ENCODE measurements at regions not wholly inside any gene's neighbourhood (a gene's known extent, or its start where the extent isn't known, plus 50 kb on each side); places are given as distances from the start of the nearest gene placed in this dataset.

DNA sequence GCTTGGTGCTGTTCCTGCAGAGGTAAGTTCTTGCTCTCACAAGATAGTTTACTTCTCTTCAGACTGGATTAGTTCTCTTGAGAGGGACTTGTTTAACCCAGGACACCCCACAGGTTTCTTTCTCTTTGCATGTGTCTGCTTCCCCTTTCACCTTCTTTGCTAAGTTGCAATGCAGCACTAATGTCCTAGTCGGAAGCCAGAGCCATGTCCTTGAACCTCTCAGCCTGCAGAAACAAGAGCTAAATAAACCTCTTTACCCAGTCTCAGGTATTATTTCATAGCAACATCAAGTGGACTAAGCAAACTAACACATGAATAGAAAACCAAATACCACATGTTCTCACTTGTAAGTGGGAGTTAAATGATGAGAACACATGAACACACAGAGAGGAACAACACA lies 915.2 kb downstream of the NSUN3 start:
- Mint-ChIP-seq H3K9me3 (peaks cover 23% of the 10 kb centered on the region), H3K27me3 (ENCODE audit: low read depth) (no peaks in the 10 kb centered on the region), H3K27ac (no peak overlapping the region), H3K4me1 (no peaks in the 10 kb centered on the region), H3K4me3 (no peak overlapping the region), H3K36me3 (peaks cover 15% of the 10 kb centered on the region)
- ChIA-PET CTCF (no interaction called here), POLR2A (no interaction called here)
- ATAC-seq = no peak
- no peak for DNase-seq (ENCODE audit: low spot score)
- TF ChIP-seq MYBL2 (CRISPR knock-in tag; IDR thresholded peaks at IDR 0.05) = no peak
- TF ChIP-seq, protein P1, sequence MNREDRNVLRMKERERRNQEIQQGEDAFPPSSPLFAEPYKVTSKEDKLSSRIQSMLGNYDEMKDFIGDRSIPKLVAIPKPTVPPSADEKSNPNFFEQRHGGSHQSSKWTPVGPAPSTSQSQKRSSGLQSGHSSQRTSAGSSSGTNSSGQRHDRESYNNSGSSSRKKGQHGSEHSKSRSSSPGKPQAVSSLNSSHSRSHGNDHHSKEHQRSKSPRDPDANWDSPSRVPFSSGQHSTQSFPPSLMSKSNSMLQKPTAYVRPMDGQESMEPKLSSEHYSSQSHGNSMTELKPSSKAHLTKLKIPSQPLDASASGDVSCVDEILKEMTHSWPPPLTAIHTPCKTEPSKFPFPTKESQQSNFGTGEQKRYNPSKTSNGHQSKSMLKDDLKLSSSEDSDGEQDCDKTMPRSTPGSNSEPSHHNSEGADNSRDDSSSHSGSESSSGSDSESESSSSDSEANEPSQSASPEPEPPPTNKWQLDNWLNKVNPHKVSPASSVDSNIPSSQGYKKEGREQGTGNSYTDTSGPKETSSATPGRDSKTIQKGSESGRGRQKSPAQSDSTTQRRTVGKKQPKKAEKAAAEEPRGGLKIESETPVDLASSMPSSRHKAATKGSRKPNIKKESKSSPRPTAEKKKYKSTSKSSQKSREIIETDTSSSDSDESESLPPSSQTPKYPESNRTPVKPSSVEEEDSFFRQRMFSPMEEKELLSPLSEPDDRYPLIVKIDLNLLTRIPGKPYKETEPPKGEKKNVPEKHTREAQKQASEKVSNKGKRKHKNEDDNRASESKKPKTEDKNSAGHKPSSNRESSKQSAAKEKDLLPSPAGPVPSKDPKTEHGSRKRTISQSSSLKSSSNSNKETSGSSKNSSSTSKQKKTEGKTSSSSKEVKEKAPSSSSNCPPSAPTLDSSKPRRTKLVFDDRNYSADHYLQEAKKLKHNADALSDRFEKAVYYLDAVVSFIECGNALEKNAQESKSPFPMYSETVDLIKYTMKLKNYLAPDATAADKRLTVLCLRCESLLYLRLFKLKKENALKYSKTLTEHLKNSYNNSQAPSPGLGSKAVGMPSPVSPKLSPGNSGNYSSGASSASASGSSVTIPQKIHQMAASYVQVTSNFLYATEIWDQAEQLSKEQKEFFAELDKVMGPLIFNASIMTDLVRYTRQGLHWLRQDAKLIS (CRISPR knock-in tag; IDR thresholded peaks at IDR 0.05; ENCODE audit: borderline replicate concordance) = no peak
- TF ChIP-seq ZNF138 (CRISPR knock-in tag; conservative IDR thresholded peaks at IDR 0.05) = no peak
- TF ChIP-seq NFE2L1 (CRISPR knock-in tag; IDR thresholded peaks at IDR 0.05) = no peak
- TF ChIP-seq, protein P2, sequence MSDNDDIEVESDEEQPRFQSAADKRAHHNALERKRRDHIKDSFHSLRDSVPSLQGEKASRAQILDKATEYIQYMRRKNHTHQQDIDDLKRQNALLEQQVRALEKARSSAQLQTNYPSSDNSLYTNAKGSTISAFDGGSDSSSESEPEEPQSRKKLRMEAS (CRISPR knock-in tag; IDR thresholded peaks at IDR 0.05) = no peak
- TF ChIP-seq PRRX2 (CRISPR knock-in tag; IDR thresholded peaks at IDR 0.05) = no peak
- TF ChIP-seq, protein P3, sequence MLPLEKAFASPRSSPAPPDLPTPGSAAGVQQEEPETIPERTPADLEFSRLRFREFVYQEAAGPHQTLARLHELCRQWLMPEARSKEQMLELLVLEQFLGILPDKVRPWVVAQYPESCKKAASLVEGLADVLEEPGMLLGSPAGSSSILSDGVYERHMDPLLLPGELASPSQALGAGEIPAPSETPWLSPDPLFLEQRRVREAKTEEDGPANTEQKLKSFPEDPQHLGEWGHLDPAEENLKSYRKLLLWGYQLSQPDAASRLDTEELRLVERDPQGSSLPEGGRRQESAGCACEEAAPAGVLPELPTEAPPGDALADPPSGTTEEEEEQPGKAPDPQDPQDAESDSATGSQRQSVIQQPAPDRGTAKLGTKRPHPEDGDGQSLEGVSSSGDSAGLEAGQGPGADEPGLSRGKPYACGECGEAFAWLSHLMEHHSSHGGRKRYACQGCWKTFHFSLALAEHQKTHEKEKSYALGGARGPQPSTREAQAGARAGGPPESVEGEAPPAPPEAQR (CRISPR knock-in tag; IDR thresholded peaks at IDR 0.05) = no peak
- TF ChIP-seq TP53 (CRISPR knock-in tag; IDR thresholded peaks at IDR 0.05) = no peak

DNA sequence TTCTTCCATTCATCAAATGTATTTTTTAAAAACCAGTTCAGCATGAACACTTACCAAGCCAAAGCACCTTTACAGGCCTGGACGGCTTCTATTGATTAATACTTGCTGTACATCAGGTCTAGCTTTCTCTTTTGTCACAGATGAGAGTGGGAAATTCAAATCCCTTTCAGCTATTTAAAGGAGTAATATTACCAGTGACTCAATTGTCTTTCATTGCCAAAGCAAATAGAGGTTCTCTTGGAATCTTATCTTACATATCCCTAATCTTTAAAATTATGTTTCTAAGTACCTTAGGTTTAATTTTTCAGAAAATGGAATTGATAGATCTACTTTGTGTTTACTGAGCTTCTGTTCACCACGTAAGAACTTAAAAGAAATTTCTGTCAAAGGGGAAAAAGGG lies 922.9 kb downstream of the NSUN3 start:
- peaks cover 9% of the 10 kb centered on the region for H3K9me3 Mint-ChIP-seq
- no peak overlapping the region for H3K27ac Mint-ChIP-seq
- H3K36me3 Mint-ChIP-seq = peaks cover 8% of the 10 kb centered on the region; the same call in 1 of the 2 replicates
- POLR2A ChIA-PET = no interaction called here
- ATAC-seq (no peak), DNase-seq (ENCODE audit: low spot score) (no peak)
- H3K4me3 Mint-ChIP-seq = no peak overlapping the region
- H3K4me1 Mint-ChIP-seq = peaks cover 6% of the 10 kb centered on the region
- H3K27me3 Mint-ChIP-seq (ENCODE audit: low read depth) = no peaks in the 10 kb centered on the region
- CTCF ChIA-PET = no interaction called here
- TF ChIP-seq SP1 (CRISPR knock-in tag; conservative IDR thresholded peaks at IDR 0.05) = no peak
- TF ChIP-seq, protein P4, sequence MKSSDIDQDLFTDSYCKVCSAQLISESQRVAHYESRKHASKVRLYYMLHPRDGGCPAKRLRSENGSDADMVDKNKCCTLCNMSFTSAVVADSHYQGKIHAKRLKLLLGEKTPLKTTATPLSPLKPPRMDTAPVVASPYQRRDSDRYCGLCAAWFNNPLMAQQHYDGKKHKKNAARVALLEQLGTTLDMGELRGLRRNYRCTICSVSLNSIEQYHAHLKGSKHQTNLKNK (CRISPR knock-in tag; IDR thresholded peaks at IDR 0.05) = no peak
- no peak for TF ChIP-seq RORB (CRISPR knock-in tag; IDR thresholded peaks at IDR 0.05)
- TF ChIP-seq MYBL2 (CRISPR knock-in tag; IDR thresholded peaks at IDR 0.05) = no peak
- TF ChIP-seq, protein P5, sequence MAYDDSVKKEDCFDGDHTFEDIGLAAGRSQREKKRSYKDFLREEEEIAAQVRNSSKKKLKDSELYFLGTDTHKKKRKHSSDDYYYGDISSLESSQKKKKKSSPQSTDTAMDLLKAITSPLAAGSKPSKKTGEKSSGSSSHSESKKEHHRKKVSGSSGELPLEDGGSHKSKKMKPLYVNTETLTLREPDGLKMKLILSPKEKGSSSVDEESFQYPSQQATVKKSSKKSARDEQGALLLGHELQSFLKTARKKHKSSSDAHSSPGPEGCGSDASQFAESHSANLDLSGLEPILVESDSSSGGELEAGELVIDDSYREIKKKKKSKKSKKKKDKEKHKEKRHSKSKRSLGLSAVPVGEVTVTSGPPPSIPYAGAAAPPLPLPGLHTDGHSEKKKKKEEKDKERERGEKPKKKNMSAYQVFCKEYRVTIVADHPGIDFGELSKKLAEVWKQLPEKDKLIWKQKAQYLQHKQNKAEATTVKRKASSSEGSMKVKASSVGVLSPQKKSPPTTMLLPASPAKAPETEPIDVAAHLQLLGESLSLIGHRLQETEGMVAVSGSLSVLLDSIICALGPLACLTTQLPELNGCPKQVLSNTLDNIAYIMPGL (CRISPR knock-in tag; IDR thresholded peaks at IDR 0.05) = no peak
- no peak for TF ChIP-seq CREM (CRISPR knock-in tag; IDR thresholded peaks at IDR 0.05)
- TF ChIP-seq, protein P6, sequence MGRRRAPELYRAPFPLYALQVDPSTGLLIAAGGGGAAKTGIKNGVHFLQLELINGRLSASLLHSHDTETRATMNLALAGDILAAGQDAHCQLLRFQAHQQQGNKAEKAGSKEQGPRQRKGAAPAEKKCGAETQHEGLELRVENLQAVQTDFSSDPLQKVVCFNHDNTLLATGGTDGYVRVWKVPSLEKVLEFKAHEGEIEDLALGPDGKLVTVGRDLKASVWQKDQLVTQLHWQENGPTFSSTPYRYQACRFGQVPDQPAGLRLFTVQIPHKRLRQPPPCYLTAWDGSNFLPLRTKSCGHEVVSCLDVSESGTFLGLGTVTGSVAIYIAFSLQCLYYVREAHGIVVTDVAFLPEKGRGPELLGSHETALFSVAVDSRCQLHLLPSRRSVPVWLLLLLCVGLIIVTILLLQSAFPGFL (CRISPR knock-in tag; IDR thresholded peaks at IDR 0.05; ENCODE audit: borderline replicate concordance) = no peak
- TF ChIP-seq, protein P7, sequence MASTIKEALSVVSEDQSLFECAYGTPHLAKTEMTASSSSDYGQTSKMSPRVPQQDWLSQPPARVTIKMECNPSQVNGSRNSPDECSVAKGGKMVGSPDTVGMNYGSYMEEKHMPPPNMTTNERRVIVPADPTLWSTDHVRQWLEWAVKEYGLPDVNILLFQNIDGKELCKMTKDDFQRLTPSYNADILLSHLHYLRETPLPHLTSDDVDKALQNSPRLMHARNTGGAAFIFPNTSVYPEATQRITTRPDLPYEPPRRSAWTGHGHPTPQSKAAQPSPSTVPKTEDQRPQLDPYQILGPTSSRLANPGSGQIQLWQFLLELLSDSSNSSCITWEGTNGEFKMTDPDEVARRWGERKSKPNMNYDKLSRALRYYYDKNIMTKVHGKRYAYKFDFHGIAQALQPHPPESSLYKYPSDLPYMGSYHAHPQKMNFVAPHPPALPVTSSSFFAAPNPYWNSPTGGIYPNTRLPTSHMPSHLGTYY (CRISPR knock-in tag; IDR thresholded peaks at IDR 0.05) = no peak
- TF ChIP-seq JUN (CRISPR knock-in tag; IDR thresholded peaks at IDR 0.05) = no peak
- no peak for TF ChIP-seq ETV6 (CRISPR knock-in tag; IDR thresholded peaks at IDR 0.05)
- no peak for TF ChIP-seq ESRRA (CRISPR knock-in tag; IDR thresholded peaks at IDR 0.05; ENCODE audit: borderline replicate concordance)
- no peak for TF ChIP-seq CREB1 (CRISPR knock-in tag; IDR thresholded peaks at IDR 0.05)
- TF ChIP-seq, protein P8, sequence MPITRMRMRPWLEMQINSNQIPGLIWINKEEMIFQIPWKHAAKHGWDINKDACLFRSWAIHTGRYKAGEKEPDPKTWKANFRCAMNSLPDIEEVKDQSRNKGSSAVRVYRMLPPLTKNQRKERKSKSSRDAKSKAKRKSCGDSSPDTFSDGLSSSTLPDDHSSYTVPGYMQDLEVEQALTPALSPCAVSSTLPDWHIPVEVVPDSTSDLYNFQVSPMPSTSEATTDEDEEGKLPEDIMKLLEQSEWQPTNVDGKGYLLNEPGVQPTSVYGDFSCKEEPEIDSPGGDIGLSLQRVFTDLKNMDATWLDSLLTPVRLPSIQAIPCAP (CRISPR knock-in tag; IDR thresholded peaks at IDR 0.05) = no peak
- TF ChIP-seq, protein P9, sequence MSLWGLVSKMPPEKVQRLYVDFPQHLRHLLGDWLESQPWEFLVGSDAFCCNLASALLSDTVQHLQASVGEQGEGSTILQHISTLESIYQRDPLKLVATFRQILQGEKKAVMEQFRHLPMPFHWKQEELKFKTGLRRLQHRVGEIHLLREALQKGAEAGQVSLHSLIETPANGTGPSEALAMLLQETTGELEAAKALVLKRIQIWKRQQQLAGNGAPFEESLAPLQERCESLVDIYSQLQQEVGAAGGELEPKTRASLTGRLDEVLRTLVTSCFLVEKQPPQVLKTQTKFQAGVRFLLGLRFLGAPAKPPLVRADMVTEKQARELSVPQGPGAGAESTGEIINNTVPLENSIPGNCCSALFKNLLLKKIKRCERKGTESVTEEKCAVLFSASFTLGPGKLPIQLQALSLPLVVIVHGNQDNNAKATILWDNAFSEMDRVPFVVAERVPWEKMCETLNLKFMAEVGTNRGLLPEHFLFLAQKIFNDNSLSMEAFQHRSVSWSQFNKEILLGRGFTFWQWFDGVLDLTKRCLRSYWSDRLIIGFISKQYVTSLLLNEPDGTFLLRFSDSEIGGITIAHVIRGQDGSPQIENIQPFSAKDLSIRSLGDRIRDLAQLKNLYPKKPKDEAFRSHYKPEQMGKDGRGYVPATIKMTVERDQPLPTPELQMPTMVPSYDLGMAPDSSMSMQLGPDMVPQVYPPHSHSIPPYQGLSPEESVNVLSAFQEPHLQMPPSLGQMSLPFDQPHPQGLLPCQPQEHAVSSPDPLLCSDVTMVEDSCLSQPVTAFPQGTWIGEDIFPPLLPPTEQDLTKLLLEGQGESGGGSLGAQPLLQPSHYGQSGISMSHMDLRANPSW (CRISPR knock-in tag; conservative IDR thresholded peaks at IDR 0.05; ENCODE audit: low read depth) = no peak
- no peak for TF ChIP-seq HMGA2 (CRISPR knock-in tag; IDR thresholded peaks at IDR 0.05)
- no peak for TF ChIP-seq SOX15 (CRISPR knock-in tag; IDR thresholded peaks at IDR 0.05)
- no peak for TF ChIP-seq KAT7 (CRISPR knock-in tag; IDR thresholded peaks at IDR 0.05; ENCODE audit: borderline replicate concordance)

Measured in WTC11 (cell line).